SH-SY5Y (cell line): ENCODE measurements at regions not wholly inside any gene's neighbourhood (a gene's known extent, or its start where the extent isn't known, plus 50 kb on each side); places are given as distances from the start of the nearest gene placed in this dataset.

Experiments used
- GATA2 ChIP-seq: IDR thresholded peaks from 2 replicates; pipeline ENCODE4 v1.6.1; 2011; ENCODE audit warnings: mild to moderate bottlenecking, low read depth, low read length
- GATA3 ChIP-seq: IDR thresholded peaks from 2 replicates; pipeline ENCODE4 v1.6.1; 2011; ENCODE audit warnings: low read depth, mild to moderate bottlenecking, low read length, moderate library complexity

- TF ChIP-seq GATA3 (no peak), GATA2 (no peak)
Measured at GRCh38 chr1:184824691-184825323, 70.1 kb upstream of the EDEM3 start.
